Fibroblast of skin of right quadriceps (primary cell): ENCODE measurements at regions not wholly inside any gene's neighbourhood (a gene's known extent, or its start where the extent isn't known, plus 50 kb on each side); places are given as distances from the start of the nearest gene placed in this dataset.
"Not testable (repeated sequence)": the region's sequence is repeated elsewhere in the genome, so short reads cannot be mapped to it uniquely, and the experiment has no call there.

Experiments
- DNase-seq: peaks from one replicate; pipeline ENCODE4 v3.0.0-alpha.2; 2013

GRCh38 chr9:110029429-110029955 is 178.5 kb downstream of the C9orf152 start:
- peak; percentile 93 for DNase-seq

- DNase-seq = no peak
These were observed 177.9 kb downstream of the C9orf152 start for GRCh38 chr9:110029956-110030480.

- peak; percentile 76 for DNase-seq
These were observed 177.3 kb downstream of the C9orf152 start for GRCh38 chr9:110030632-110031031.

GRCh38 chr9:110031511-110032173 is 176.3 kb downstream of the C9orf152 start:
- peak; percentile 88 for DNase-seq

- DNase-seq = not testable (repeated sequence)
These were observed 175.4 kb downstream of the C9orf152 start for GRCh38 chr9:110032532-110032931.

GRCh38 chr9:110033869-110034268 is 174.1 kb downstream of the C9orf152 start:
- DNase-seq = peak; percentile 58

GRCh38 chr9:110036286-110036685 is 171.7 kb downstream of the C9orf152 start:
- no peak for DNase-seq

- peak; percentile 80 for DNase-seq
These were observed 167.2 kb downstream of the C9orf152 start for GRCh38 chr9:110040788-110041187.

- no peak for DNase-seq
These were observed 166.5 kb downstream of the C9orf152 start for GRCh38 chr9:110041452-110041851.

- DNase-seq = no peak
These were observed 160.6 kb downstream of the C9orf152 start for GRCh38 chr9:110047232-110047954.

GRCh38 chr9:110047955-110048402 is 160.0 kb downstream of the C9orf152 start:
- DNase-seq = no peak

GRCh38 chr9:110048403-110048975 is 159.5 kb downstream of the C9orf152 start:
- DNase-seq = peak; percentile 82

- peak; percentile 28 for DNase-seq
These were observed 158.8 kb downstream of the C9orf152 start for GRCh38 chr9:110048976-110049698.

- no peak for DNase-seq
These were observed 158.1 kb downstream of the C9orf152 start for GRCh38 chr9:110049699-110050450.

- DNase-seq = peak; percentile 95
These were observed 157.0 kb downstream of the C9orf152 start for GRCh38 chr9:110050925-110051355.

- DNase-seq = no peak
These were observed 151.9 kb downstream of the C9orf152 start for GRCh38 chr9:110056062-110056461.

GRCh38 chr9:110058304-110058953 is 149.5 kb downstream of the C9orf152 start:
- peak; percentile 45 for DNase-seq

GRCh38 chr9:110059461-110059860 is 148.5 kb downstream of the C9orf152 start:
- no peak for DNase-seq

- no peak for DNase-seq
These were observed 143.2 kb downstream of the C9orf152 start for GRCh38 chr9:110064803-110065202.

GRCh38 chr9:110065532-110065931 is 142.4 kb downstream of the C9orf152 start:
- peak; percentile 35 for DNase-seq
